ENCODE measurements at regions not wholly inside any gene's neighbourhood (a gene's known extent, or its start where the extent isn't known, plus 50 kb on each side); places are given as distances from the start of the nearest gene placed in this dataset.

- peaks cover 5% of the 10 kb centered on the region for H3K4me1 Mint-ChIP-seq
- no peaks in the 10 kb centered on the region for H3K9me3 Mint-ChIP-seq
- no peak overlapping the region for H3K27ac Mint-ChIP-seq (ENCODE audit: low read depth)
- no peaks in the 10 kb centered on the region for H3K27me3 Mint-ChIP-seq
- DNase-seq (ENCODE audit: low spot score in 2 of 2) (no peak), ATAC-seq (replicated peaks; ENCODE audit: extremely low read depth, poor library complexity, severe bottlenecking) (no peak)
- no peak overlapping the region for H3K4me3 Mint-ChIP-seq
- H3K36me3 Mint-ChIP-seq (ENCODE audit: insufficient read depth), result no peaks in the 10 kb centered on the region
These were observed 481.6 kb downstream of the SH2D4B start for GRCh38 chr10:81019029-81019890.

DNA sequence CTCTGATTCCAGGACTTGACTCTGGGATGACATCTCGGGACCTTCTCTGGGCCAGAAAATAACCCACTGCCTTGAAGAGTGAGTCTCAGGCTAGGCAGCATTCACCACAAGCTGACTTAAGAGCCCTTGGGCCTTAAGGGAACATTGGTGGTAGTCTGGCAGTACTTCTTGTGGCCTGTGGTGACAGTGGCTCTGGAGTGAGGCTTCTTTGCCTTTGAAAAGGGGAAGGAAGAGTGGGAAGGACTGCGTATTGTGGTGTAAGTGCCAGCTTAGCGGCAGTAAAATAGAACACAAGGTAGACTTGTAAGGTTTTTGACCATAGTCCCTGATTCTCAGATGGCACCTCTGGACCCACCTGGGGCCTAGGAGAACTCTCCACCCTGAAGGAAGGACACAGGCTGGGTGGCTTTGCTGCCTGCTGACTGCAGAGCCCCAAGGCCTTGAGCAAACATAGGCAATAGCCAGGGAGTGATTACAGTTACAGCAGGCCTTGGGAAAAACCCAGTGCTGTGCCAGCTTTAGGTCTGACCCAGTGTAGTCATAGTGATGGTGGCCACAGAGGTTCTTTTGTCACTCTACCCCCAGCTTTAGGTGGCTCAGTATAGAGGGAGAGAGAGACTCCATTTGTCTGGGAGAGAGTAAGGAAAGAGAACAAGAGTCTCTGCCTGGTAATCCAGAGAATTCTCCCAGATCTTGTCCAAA lies 483.9 kb downstream of the SH2D4B start:
- Mint-ChIP-seq H3K27me3 (no peaks in the 10 kb centered on the region), H3K4me1 (peaks cover 5% of the 10 kb centered on the region), H3K9me3 (no peaks in the 10 kb centered on the region), H3K27ac (ENCODE audit: low read depth) (no peak overlapping the region), H3K36me3 (ENCODE audit: insufficient read depth) (no peaks in the 10 kb centered on the region), H3K4me3 (no peak overlapping the region)
- DNase-seq (ENCODE audit: low spot score in 2 of 2) (no peak), ATAC-seq (replicated peaks; ENCODE audit: extremely low read depth, poor library complexity, severe bottlenecking) (no peak)

DNA sequence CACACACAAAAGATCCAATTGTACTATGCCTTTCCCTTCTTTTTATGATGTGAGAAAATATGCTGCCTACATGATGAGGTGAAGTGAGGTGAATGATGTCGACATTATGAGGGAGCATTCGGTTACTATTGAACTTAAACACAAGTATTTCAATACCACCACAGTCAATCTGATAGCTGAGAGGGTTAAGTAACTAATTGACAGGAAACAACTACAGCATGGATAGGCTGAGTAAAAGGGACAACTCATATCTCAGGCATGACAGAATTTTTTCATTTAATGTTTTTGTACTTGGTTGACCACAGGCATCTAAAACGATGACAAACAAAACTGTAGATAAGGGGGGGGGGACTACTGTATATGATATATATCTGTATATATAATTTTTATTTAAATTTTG lies 488.9 kb downstream of the SH2D4B start:
- H3K36me3 Mint-ChIP-seq (ENCODE audit: insufficient read depth), result peaks cover under 1% of the 10 kb centered on the region
- ATAC-seq (replicated peaks; ENCODE audit: extremely low read depth, poor library complexity, severe bottlenecking) (no peak), DNase-seq (ENCODE audit: low spot score in 2 of 2) (no peak)
- no peaks in the 10 kb centered on the region for H3K9me3 Mint-ChIP-seq
- no peaks in the 10 kb centered on the region for H3K27me3 Mint-ChIP-seq
- no peak overlapping the region for H3K27ac Mint-ChIP-seq (ENCODE audit: low read depth)
- H3K4me3 Mint-ChIP-seq, result no peak overlapping the region
- no peaks in the 10 kb centered on the region for H3K4me1 Mint-ChIP-seq

DNA sequence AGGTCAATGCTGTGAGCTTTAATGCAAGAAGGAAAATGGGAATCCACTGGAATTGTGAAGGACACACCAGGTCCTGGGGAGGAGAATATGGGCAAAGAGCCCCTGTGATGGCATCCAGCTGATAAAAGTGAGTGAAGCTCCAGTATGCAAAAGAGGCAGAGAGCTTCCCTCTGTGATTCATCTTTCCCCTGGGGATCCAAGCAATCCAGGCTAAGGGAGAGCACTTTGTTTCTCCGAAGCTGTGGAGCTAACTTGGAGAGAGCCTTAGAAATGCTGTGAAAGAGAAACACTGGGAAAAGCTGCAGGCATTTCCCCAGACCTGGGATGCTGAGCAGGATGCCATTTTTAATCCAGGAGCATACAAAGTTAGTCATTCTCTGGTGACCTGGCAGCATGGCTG lies 489.5 kb downstream of the SH2D4B start:
- H3K27me3 Mint-ChIP-seq, result no peaks in the 10 kb centered on the region
- no peak overlapping the region for H3K4me3 Mint-ChIP-seq
- no peak overlapping the region for H3K27ac Mint-ChIP-seq (ENCODE audit: low read depth)
- DNase-seq (ENCODE audit: low spot score in 2 of 2) (no peak), ATAC-seq (replicated peaks; ENCODE audit: extremely low read depth, poor library complexity, severe bottlenecking) (no peak)
- no peaks in the 10 kb centered on the region for H3K4me1 Mint-ChIP-seq
- peaks cover 1% of the 10 kb centered on the region for H3K36me3 Mint-ChIP-seq (ENCODE audit: insufficient read depth)
- no peaks in the 10 kb centered on the region for H3K9me3 Mint-ChIP-seq

DNA sequence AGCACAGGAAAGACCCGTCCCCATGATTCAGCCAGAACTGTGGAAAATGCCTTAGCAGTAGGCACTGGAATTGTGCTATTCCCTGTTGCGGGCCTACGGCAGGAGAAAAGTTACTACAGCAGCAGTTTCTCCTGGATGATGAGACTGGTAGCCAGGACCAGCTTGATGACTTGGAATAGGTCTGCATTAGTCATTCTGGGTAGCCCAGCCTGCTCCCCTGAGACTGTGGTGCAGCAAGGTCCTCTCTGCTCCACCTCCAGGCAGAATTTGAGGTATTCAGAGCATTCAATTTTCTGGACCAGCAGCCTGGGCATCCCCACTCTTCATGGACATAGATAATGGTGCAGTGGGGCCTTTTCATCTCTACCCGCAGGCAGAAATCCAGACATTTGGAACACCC lies 490.0 kb downstream of the SH2D4B start:
- Mint-ChIP-seq H3K27ac (ENCODE audit: low read depth) (no peak overlapping the region), H3K9me3 (no peaks in the 10 kb centered on the region)

DNA sequence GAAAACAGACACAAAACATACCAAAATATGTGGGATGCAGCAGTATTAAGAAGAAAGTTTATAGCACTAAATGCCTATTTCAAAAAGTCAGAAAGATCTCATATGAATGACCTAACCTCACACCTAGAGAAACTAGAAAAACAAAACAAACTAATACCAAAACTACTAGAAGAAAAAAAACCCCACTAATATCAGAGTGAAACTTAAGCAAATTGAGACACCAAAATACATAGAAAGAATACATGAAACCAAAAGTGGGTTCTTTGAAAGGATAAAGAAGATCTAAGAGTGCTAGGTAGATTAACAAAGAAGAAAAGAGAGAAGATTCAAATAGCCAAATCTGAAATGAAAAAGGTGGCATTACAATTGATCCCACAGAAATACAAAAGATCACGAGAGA lies 494.1 kb downstream of the SH2D4B start:
- Mint-ChIP-seq H3K36me3 (ENCODE audit: insufficient read depth) (peaks cover 1% of the 10 kb centered on the region), H3K9me3 (peaks cover 16% of the 10 kb centered on the region), H3K27me3 (no peaks in the 10 kb centered on the region), H3K4me1 (no peaks in the 10 kb centered on the region), H3K4me3 (no peak overlapping the region), H3K27ac (ENCODE audit: low read depth) (no peak overlapping the region)
- DNase-seq (ENCODE audit: low spot score in 2 of 2) (no peak), ATAC-seq (replicated peaks; ENCODE audit: extremely low read depth, poor library complexity, severe bottlenecking) (no peak)

More for the DNA sequence above, 490.0 kb downstream of the SH2D4B start:
- DNase-seq (ENCODE audit: low spot score in 2 of 2) (no peak), ATAC-seq (replicated peaks; ENCODE audit: extremely low read depth, poor library complexity, severe bottlenecking) (no peak)
- Mint-ChIP-seq H3K36me3 (ENCODE audit: insufficient read depth) (peaks cover 1% of the 10 kb centered on the region), H3K27me3 (no peaks in the 10 kb centered on the region), H3K4me1 (no peaks in the 10 kb centered on the region), H3K4me3 (no peak overlapping the region)

DNA sequence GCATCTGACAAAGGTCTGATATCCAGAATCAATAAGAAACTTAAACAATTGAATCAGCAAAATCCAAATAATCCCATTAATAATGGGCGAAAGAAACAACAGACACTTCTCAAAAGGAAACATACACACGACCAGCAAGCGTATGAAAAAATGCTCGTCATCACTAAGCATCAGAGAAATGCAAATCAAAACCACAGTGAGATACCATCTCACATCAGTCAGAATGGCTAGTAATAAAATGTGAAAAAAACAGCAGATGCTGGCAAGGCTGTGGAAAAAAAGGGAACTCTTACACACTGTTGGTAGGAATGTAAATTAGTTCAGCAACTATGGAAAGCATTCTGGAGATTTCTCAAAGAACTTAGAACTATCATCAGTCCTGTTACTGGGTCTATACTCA lies 496.7 kb downstream of the SH2D4B start:
- Mint-ChIP-seq H3K27me3 (no peaks in the 10 kb centered on the region), H3K4me3 (no peak overlapping the region), H3K9me3 (peaks cover 16% of the 10 kb centered on the region), H3K27ac (ENCODE audit: low read depth) (no peak overlapping the region), H3K36me3 (ENCODE audit: insufficient read depth) (peaks cover 1% of the 10 kb centered on the region), H3K4me1 (no peaks in the 10 kb centered on the region)
- DNase-seq (ENCODE audit: low spot score in 2 of 2) (no peak), ATAC-seq (replicated peaks; ENCODE audit: extremely low read depth, poor library complexity, severe bottlenecking) (no peak)

DNA sequence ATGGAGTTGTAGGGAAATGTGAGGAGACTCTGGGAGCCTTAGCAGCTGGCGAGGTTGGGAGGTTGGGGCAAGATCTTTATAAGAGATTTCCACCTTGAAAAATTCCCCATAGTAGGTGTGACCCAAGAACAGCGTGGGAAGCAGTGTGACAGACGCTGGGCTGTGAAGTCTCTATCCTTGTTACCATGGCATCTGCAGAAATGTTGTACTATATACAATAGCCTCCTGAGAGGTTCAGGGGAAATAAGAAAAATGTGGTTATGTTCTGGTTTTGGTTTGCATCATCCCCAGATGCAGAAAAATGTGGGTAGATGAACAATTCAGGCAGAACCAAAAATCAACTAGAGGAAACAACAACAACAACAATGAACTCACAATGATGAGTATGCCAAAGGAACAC lies 498.6 kb downstream of the SH2D4B start:
- DNase-seq (ENCODE audit: low spot score in 2 of 2), result no peak
- Mint-ChIP-seq H3K9me3 (peaks cover 16% of the 10 kb centered on the region), H3K36me3 (ENCODE audit: insufficient read depth) (peaks cover 1% of the 10 kb centered on the region), H3K4me3 (no peak overlapping the region), H3K4me1 (no peaks in the 10 kb centered on the region), H3K27me3 (no peaks in the 10 kb centered on the region), H3K27ac (ENCODE audit: low read depth) (no peak overlapping the region)
- ATAC-seq (replicated peaks; ENCODE audit: extremely low read depth, poor library complexity, severe bottlenecking), result no peak

DNA sequence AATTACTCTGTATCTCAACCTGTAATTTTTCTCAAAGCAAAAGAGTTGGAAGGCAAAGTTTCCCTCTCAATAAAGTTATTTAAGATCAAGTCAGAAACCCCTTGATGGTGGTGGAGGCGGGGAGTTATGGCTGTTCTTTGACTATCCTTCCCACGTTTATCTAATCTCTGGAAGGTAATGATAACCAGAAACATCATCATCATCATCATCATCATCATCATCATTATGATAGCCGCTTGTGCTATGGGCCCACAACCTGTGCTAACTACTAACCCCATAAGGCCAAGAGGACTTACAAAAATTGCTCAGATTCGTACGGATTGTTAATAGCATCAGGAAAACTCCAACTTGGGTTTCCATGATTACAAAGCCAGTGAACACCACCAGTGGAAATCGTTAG lies 502.3 kb downstream of the SH2D4B start:
- H3K9me3 Mint-ChIP-seq, result peaks cover 13% of the 10 kb centered on the region
- H3K27ac Mint-ChIP-seq (ENCODE audit: low read depth), result no peak overlapping the region
- no peaks in the 10 kb centered on the region for H3K36me3 Mint-ChIP-seq (ENCODE audit: insufficient read depth)
- H3K4me1 Mint-ChIP-seq, result no peaks in the 10 kb centered on the region
- H3K27me3 Mint-ChIP-seq, result no peaks in the 10 kb centered on the region
- H3K4me3 Mint-ChIP-seq, result no peak overlapping the region
- DNase-seq (ENCODE audit: low spot score in 2 of 2) (no peak), ATAC-seq (replicated peaks; ENCODE audit: extremely low read depth, poor library complexity, severe bottlenecking) (no peak)

DNA sequence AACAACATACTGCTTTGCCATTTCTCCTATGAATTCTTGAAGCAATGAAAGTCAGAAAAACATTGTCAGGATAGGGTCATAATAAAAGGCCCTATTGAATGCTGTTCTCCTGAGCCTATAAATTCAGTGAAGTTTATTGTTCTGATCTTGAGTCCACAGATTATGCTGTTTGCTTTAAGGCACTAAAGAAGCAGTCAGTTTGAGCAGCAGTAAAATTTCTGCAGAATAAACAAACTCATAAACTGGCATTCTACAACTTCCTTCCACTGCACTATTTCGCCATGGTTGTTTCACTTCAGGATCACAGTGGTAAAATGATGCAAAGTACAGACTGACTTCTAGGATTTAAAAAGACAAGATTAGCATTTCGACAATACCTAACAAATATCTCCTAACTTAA lies 503.2 kb downstream of the SH2D4B start:
- DNase-seq (ENCODE audit: low spot score in 2 of 2) (no peak), ATAC-seq (replicated peaks; ENCODE audit: extremely low read depth, poor library complexity, severe bottlenecking) (no peak)

GRCh38 chr10:81042647-81043046 lies 504.9 kb downstream of the SH2D4B start:
- ATAC-seq (replicated peaks; ENCODE audit: extremely low read depth, poor library complexity, severe bottlenecking) (no peak), DNase-seq (ENCODE audit: low spot score in 2 of 2) (no peak)
- no peaks in the 10 kb centered on the region for H3K36me3 Mint-ChIP-seq (ENCODE audit: insufficient read depth)
- H3K4me3 Mint-ChIP-seq, result no peak overlapping the region
- no peaks in the 10 kb centered on the region for H3K4me1 Mint-ChIP-seq
- no peaks in the 10 kb centered on the region for H3K27me3 Mint-ChIP-seq
- no peaks in the 10 kb centered on the region for H3K9me3 Mint-ChIP-seq
- H3K27ac Mint-ChIP-seq (ENCODE audit: low read depth), result no peak overlapping the region

More for the DNA sequence above, 503.2 kb downstream of the SH2D4B start:
- H3K4me3 Mint-ChIP-seq, result no peak overlapping the region
- H3K9me3 Mint-ChIP-seq, result peaks cover 6% of the 10 kb centered on the region
- H3K4me1 Mint-ChIP-seq, result no peaks in the 10 kb centered on the region
- no peaks in the 10 kb centered on the region for H3K36me3 Mint-ChIP-seq (ENCODE audit: insufficient read depth)
- no peak overlapping the region for H3K27ac Mint-ChIP-seq (ENCODE audit: low read depth)
- no peaks in the 10 kb centered on the region for H3K27me3 Mint-ChIP-seq

DNA sequence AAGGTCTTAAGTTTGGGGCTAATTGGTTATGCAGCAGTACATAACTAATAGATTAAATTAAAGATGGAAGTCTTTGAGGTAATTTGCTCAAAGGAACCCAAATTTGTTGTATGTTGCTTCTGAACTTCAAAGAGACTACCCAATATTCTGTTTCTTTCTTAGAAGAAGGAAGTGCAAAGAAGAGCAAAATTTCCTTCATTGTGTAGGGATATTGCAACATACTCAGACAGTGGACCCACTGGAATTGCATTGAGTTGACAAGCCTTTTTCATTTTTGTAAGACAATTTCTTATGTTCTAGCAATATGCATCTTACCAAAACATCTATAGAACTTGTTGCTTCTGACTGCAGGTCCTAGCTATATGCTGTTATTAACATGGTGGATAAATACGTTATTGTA lies 527.8 kb downstream of the SH2D4B start:
- H3K27me3 Mint-ChIP-seq, result no peaks in the 10 kb centered on the region
- H3K4me3 Mint-ChIP-seq, result no peak overlapping the region
- no peaks in the 10 kb centered on the region for H3K36me3 Mint-ChIP-seq (ENCODE audit: insufficient read depth)

DNA sequence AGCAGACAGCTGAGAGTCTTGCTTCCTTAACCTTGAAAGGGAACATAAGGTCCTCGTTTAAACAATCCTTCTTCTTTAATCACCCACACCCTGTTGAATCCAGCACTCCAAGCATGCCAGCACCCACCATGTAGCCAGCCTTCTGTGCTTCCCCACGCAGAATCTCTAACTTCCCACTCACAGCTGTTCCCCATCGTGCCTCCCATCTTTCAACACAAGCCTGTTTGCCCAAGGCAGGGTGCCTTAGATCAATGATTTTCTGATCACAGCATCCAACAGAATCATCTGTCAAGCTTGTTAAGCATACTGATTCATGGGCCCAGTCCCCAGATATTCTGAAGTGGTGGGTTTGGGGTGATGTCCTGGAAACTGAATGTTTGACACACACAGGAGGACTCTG lies 530.8 kb downstream of the SH2D4B start:
- ATAC-seq (replicated peaks; ENCODE audit: extremely low read depth, poor library complexity, severe bottlenecking) (no peak), DNase-seq (ENCODE audit: low spot score in 2 of 2) (no peak)
- H3K9me3 Mint-ChIP-seq, result peaks cover 12% of the 10 kb centered on the region
- no peak overlapping the region for H3K4me3 Mint-ChIP-seq
- H3K36me3 Mint-ChIP-seq (ENCODE audit: insufficient read depth), result no peaks in the 10 kb centered on the region
- no peaks in the 10 kb centered on the region for H3K4me1 Mint-ChIP-seq
- H3K27ac Mint-ChIP-seq (ENCODE audit: low read depth), result no peak overlapping the region
- H3K27me3 Mint-ChIP-seq, result no peaks in the 10 kb centered on the region

More for the DNA sequence above, 527.8 kb downstream of the SH2D4B start:
- no peaks in the 10 kb centered on the region for H3K4me1 Mint-ChIP-seq
- H3K27ac Mint-ChIP-seq (ENCODE audit: low read depth), result no peak overlapping the region
- no peak for ATAC-seq (replicated peaks; ENCODE audit: extremely low read depth, poor library complexity, severe bottlenecking)
- peaks cover 7% of the 10 kb centered on the region for H3K9me3 Mint-ChIP-seq
- DNase-seq (ENCODE audit: low spot score in 2 of 2), result no peak

Measured in central memory CD8-positive, alpha-beta T cell (primary cell).